MM.1S (cell line): ENCODE measurements at regions not wholly inside any gene's neighbourhood (a gene's known extent, or its start where the extent isn't known, plus 50 kb on each side); places are given as distances from the start of the nearest gene placed in this dataset.

Source experiments
- DNase-seq: peaks from one replicate; pipeline ENCODE4 v3.0.0-alpha.2; 2015
- H2AFZ ChIP-seq: fragments of 300-600 bp; sonication (generic); 2 replicates; pipeline ENCODE4 v1.6.0; 2016; ENCODE audit warnings: antibody characterized with exemption, low read length
- H3F3A ChIP-seq: fragments of 300-600 bp; sonication (generic); 2 replicates; pipeline ENCODE4 v1.6.1; 2016; ENCODE audit warnings: mild to moderate bottlenecking, antibody characterized with exemption, low read length, moderate library complexity, mixed read lengths; ENCODE audit not compliant: insufficient read depth
- H3K27ac ChIP-seq: fragments of 300-600 bp; sonication (generic); 2 replicates; pipeline ENCODE4 v1.5.1; 2016; ENCODE audit warnings: mild to moderate bottlenecking, low read length
- H3K27me3 ChIP-seq: fragments of 300-600 bp; sonication (generic); replicated peaks from 2 replicates; pipeline ENCODE4 v1.6.0; 2016; ENCODE audit warnings: low read length; ENCODE audit not compliant: insufficient read depth
- H3K36me3 ChIP-seq: fragments of 300-600 bp; sonication (generic); replicated peaks from 2 replicates; pipeline ENCODE4 v1.6.1; 2016; ENCODE audit warnings: mild to moderate bottlenecking, low read length, mixed read lengths; ENCODE audit not compliant: insufficient read depth
- H3K4me1 ChIP-seq: fragments of 300-600 bp; sonication (generic); 2 replicates; pipeline ENCODE4 v1.6.1; 2016; ENCODE audit warnings: low read length, mixed read lengths
- H3K4me2 ChIP-seq: fragments of 300-600 bp; sonication (generic); 2 replicates; pipeline ENCODE4 v1.6.0; 2016; ENCODE audit warnings: low read depth, low read length
- H3K4me3 ChIP-seq: fragments of 300-600 bp; sonication (generic); 2 replicates; pipeline ENCODE4 v1.5.1; 2016; ENCODE audit warnings: low read length, mixed read lengths
- H3K79me2 ChIP-seq: fragments of 300-600 bp; sonication (generic); 2 replicates; pipeline ENCODE4 v1.6.1; 2016; ENCODE audit warnings: mixed run types, low read length, mixed read lengths
- H3K9ac ChIP-seq: fragments of 300-600 bp; sonication (generic); 2 replicates; pipeline ENCODE4 v1.6.1; 2016; ENCODE audit warnings: low read length, mixed read lengths
- H3K9me2 ChIP-seq: fragments of 300-600 bp; sonication (generic); replicated peaks from 2 replicates; pipeline ENCODE4 v1.6.1; 2016; ENCODE audit warnings: mild to moderate bottlenecking, low read length, mixed read lengths; ENCODE audit not compliant: insufficient read depth
- H3K9me3 ChIP-seq: fragments of 300-600 bp; sonication (generic); replicated peaks from 2 replicates; pipeline ENCODE4 v1.6.1; 2016; ENCODE audit warnings: mild to moderate bottlenecking, low read length, mixed read lengths; ENCODE audit not compliant: insufficient read depth
- H4K20me1 ChIP-seq: fragments of 300-600 bp; sonication (generic); 2 replicates; pipeline ENCODE4 v1.6.1; 2016; ENCODE audit warnings: mild to moderate bottlenecking, low read length, moderate library complexity, mixed read lengths; ENCODE audit not compliant: insufficient read depth
- EZH2 ChIP-seq: fragments of 300-600 bp; sonication (generic); optimal IDR thresholded peaks from 2 replicates; pipeline ENCODE3; 2017; ENCODE audit warnings: low read depth, mild to moderate bottlenecking, antibody characterized with exemption, low read length, mixed read lengths
- EZH2phosphoT487 ChIP-seq: fragments of 300-600 bp; sonication (generic); IDR thresholded peaks from 2 replicates; pipeline ENCODE4 v1.6.1; 2018; ENCODE audit warnings: antibody characterized with exemption, low read length
- TF ChIP-seq, protein P1 (sequence below): fragments of 300-600 bp; sonication (generic); IDR thresholded peaks from 2 replicates; pipeline ENCODE4 v1.5.1; 2016; ENCODE audit warnings: antibody characterized with exemption, low read length, mixed read lengths

DNA sequence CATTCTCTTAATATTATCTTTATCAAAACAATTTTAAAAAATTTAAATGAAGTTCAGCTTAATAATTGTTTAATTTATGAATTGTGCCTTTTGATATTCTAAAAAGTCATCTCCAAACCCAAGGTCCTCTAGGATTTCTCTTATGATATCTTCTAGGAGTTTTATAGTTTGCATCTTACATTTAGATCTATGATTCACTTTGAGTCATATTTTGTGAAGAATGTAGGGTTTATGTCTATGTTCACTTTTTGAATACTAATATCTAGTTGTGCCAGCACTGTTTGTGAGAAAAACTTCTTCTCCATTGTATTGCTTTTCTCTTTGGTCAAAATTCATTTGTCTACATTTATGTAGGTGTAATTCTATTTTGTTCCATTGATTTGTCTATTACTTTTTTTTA lies 1068.4 kb upstream of the SPRY2 start:
- TF ChIP-seq EZH2 (no peak), EZH2phosphoT487 (no peak)
- TF ChIP-seq, protein P1, sequence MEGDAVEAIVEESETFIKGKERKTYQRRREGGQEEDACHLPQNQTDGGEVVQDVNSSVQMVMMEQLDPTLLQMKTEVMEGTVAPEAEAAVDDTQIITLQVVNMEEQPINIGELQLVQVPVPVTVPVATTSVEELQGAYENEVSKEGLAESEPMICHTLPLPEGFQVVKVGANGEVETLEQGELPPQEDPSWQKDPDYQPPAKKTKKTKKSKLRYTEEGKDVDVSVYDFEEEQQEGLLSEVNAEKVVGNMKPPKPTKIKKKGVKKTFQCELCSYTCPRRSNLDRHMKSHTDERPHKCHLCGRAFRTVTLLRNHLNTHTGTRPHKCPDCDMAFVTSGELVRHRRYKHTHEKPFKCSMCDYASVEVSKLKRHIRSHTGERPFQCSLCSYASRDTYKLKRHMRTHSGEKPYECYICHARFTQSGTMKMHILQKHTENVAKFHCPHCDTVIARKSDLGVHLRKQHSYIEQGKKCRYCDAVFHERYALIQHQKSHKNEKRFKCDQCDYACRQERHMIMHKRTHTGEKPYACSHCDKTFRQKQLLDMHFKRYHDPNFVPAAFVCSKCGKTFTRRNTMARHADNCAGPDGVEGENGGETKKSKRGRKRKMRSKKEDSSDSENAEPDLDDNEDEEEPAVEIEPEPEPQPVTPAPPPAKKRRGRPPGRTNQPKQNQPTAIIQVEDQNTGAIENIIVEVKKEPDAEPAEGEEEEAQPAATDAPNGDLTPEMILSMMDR = no peak
- no peak overlapping the region for H3K9ac ChIP-seq
- H2AFZ ChIP-seq = no peak overlapping the region
- no peak overlapping the region for H3K4me3 ChIP-seq
- H3K4me2 ChIP-seq = no peak overlapping the region
- no peak overlapping the region for H3K27ac ChIP-seq
- H3K9me2 ChIP-seq = no peaks in the 10 kb centered on the region
- DNase-seq = no peak
- no peaks in the 10 kb centered on the region for H3F3A ChIP-seq
- no peaks in the 10 kb centered on the region for H3K36me3 ChIP-seq
- H4K20me1 ChIP-seq = no peaks in the 10 kb centered on the region
- no peaks in the 10 kb centered on the region for H3K4me1 ChIP-seq
- no peaks in the 10 kb centered on the region for H3K27me3 ChIP-seq
- H3K79me2 ChIP-seq = no peaks in the 10 kb centered on the region
- H3K9me3 ChIP-seq = no peaks in the 10 kb centered on the region

DNA sequence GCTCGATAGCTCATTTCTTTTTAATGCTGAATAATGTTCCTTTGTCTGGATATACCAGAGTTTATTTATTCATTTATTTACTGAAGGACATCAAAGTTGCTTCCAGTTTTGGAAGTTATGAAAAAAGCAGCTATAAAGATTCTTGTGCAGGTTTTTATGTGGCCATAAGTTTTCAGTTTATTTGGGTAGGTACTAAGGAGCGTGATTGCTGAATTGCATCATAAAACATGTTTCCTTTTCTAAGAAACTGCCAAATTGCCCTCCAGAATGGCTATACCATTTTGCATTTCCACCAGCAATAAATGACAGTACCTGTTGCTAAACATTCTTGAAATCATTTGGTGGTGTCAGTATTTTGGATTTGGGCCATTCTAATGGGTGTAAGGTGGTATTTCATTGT lies 1067.7 kb upstream of the SPRY2 start:
- Histone ChIP-seq H3K9me3 (no peaks in the 10 kb centered on the region), H3K9me2 (no peaks in the 10 kb centered on the region), H3F3A (no peaks in the 10 kb centered on the region), H3K4me2 (no peak overlapping the region), H3K27me3 (no peaks in the 10 kb centered on the region), H3K36me3 (no peaks in the 10 kb centered on the region), H3K27ac (no peak overlapping the region), H4K20me1 (no peaks in the 10 kb centered on the region), H3K4me1 (no peaks in the 10 kb centered on the region), H3K9ac (no peak overlapping the region), H3K4me3 (no peak overlapping the region), H2AFZ (no peak overlapping the region), H3K79me2 (no peaks in the 10 kb centered on the region)
- DNase-seq = no peak
- TF ChIP-seq EZH2phosphoT487 = no peak
- TF ChIP-seq, protein P1 = no peak

DNA sequence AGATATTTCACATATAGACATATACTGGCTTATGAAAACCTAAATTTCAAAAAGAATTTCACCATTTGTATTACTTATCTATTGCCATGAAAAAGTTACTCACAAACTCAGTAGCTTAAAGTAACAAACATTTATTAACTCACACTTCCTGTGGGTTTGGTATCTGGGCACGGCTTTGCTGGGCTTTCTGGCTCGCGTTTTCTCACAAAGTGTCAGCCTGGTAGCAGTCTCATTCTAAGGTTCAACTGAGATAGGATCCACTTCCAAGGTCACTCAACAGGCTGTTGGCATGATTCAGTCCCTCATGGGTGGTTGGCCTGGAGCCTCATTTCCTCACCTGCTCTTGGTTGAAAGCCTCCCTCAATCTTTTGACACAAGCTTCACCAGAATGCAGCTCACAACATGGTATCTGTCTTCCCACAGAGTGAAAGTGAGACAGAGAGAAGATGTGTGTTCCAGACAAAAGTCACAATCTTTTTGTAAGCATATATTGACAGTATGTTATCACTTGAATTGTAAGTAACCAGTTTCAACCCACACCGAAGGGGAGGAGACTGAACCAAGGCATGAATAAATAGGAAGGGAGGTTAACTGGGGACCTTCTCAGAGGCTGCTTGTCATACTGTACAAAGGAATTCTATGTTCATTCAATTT lies 1065.8 kb upstream of the SPRY2 start:
- H2AFZ ChIP-seq = no peak overlapping the region
- no peak for DNase-seq
- H4K20me1 ChIP-seq = no peaks in the 10 kb centered on the region
- no peak overlapping the region for H3K27ac ChIP-seq
- no peak overlapping the region for H3K9ac ChIP-seq
- no peaks in the 10 kb centered on the region for H3F3A ChIP-seq
- TF ChIP-seq, protein P1 = no peak
- TF ChIP-seq EZH2 (no peak), EZH2phosphoT487 (no peak)
- no peaks in the 10 kb centered on the region for H3K27me3 ChIP-seq
- no peaks in the 10 kb centered on the region for H3K4me1 ChIP-seq
- H3K9me2 ChIP-seq = no peaks in the 10 kb centered on the region
- no peaks in the 10 kb centered on the region for H3K79me2 ChIP-seq
- H3K36me3 ChIP-seq = no peaks in the 10 kb centered on the region
- H3K4me3 ChIP-seq = no peak overlapping the region
- H3K9me3 ChIP-seq = no peaks in the 10 kb centered on the region
- H3K4me2 ChIP-seq = no peak overlapping the region
